ENCODE measurements at regions not wholly inside any gene's neighbourhood (a gene's known extent, or its start where the extent isn't known, plus 50 kb on each side); places are given as distances from the start of the nearest gene placed in this dataset.

DNA sequence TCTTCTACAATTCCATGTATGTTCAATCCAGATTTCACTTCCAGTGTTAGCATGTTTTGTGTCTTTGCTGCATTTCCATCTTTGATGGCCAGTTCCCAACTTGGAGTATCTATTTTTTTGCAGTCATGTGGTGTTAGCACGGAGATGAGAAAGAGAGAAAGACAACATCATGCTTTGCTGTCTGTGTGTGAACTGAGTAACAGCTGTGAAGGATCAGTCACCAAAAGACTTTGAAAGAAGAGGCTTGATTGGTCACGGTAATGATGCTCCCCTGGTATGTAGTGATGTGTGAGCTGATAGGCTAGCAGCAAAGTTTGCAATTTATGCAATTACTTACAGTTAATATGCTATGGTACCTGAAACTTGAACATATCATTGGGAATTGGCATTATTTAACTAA is 731.3 kb upstream of the NRSN1 start:
- no peak for DNase-seq

DNA sequence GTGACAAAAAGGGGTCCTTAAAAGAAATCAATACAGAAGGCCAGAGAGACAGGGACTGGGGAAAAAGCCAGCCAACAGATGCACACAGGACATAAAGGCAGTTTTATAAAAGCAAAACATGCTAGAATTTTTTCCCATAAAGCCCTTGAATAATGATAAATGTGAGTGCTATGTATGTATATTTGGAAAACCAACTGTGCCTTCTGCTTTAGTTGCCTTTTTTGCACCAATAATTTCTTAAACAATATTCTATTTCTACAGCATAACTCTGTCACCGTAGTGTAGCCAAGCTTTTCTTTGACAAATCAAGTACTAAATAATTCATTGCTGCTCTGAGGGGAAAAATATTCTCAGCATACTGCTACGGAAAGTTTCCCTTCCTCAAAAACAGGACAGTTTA is 730.6 kb upstream of the NRSN1 start:
- DNase-seq: no peak

DNA sequence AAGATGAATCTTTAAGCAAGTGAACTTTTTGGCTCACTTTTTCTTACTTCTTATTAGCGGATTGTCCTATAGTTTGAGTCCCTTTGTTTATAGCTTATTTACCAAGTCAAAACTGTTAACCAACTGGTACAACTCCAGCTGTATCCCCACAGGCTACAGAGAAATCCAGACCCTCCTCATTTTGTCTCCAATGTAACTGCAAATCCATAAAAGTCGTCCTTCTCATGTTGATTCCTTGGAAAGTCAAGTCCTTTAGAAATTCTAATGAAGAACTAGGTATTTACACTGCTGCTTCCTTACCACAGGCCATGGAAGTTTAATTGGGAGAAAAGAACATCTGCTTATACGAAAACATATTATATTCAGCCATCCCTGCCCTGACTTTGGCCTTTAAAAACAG is 729.1 kb upstream of the NRSN1 start:
- no peak for DNase-seq

- no peak for DNase-seq
These were observed 722.6 kb upstream of the NRSN1 start for GRCh38 chr6:23403460-23403859.

DNA sequence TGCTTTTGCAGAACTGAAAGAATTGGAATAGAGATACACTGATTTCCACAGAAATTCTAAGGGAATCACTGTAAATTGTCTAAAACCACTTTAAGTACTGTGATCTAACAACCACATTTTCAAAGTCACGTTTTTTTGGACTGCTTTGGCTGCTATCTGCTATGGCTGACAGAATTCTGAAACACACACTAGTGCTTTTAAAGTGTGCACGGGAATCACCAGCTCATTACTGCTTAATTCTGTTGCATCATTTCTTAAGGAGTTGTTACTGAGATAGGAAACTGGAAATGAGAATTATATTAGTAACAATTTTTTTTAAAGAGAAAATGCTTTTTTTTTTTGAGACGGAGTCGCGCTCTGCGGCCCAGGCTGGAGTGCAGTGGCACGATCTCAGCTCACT is 716.5 kb upstream of the NRSN1 start:
- DNase-seq: no peak

DNA sequence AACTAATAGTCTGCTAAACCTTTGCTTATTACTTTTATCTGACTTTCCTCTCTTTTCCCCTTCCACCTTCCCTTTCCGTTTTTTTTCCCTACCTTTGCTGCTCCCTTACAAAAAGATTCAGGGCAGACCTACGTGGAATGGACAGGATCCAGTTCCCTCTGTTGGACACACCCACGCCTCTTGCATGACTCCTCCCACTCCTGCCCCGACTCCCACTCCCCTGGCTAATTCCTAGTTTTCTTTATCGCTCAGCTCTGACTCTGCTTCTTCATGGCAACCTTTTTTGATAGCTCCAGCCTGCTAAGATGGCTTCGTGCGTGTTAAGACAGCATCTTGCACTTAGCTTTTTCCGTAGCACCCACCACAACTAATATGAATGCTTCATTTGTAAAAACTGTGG is 715.6 kb upstream of the NRSN1 start:
- DNase-seq: no peak

GRCh38 chr6:23412770-23413169 is 713.2 kb upstream of the NRSN1 start:
- no peak for DNase-seq

DNA sequence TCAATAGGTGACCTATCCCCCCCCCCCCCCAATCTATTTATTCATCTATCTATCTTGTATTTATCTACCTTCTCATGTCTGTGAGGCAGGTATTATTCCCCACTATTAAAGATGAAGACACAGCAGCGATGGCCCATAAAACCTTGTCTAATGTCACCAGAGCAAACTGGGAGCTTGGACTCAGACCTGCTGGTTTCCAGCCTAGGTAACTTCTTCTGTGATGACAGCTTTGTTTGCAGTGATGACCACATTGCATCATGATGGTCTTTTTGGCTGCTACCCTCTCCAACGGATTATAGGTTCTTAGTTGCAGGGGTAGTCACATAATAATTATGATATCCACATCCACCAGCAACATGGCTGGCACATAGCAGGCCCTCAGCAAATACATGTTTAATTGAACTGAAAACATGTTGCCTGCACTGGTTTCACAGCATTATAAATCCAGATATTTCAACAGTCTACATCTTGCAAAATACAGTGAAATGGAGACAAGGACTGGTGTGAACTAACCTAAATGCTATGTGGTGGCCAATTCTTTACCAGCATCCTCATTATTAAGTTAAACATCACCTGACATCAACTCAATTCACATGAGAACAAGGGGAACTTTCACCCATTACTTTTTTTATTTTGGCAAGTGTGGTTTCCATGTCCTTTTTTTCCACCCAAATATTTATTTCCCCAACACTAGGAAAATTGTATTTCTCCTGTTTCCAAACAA is 712.5 kb upstream of the NRSN1 start:
- no peak for DNase-seq

DNA sequence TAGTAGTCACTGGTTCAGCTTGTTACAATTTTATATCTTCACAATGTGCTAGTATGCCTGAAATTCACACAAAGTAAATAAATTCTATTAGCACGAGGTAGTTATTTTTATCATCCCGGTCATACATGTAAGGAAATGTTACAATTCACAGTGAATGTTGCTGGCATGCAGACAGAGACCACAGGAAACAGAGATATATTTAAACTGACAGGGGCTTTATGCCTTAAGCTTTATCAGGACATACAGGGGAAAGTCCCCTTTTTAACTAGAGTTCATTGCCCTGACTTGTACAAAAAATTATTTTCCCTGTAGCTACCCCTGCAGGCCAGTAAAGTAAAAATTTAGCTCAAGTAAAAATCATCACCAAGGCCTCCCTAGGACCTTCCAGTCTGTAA is 712.0 kb upstream of the NRSN1 start:
- DNase-seq: no peak

DNA sequence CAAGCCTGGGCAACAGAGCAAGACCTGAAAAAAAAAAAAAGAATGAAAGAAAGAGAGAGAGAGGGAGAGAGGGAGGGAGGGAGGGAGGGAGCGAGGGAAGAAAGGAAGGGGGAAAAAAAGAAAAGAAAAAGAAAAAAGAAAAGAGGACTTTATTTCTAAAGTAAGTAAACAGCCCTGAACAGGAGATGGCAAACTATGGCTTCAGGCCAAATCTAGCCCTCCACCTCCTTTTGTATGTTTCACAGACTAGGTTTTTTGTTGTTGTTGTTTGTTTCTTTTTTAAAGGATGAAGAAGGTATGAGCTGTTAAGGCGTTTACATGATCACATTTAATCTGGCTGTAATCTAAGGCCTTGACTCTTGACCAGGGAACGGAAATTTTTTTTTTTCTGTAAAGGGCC is 711.1 kb upstream of the NRSN1 start:
- DNase-seq: no peak

- no peak for DNase-seq
These were observed 710.1 kb upstream of the NRSN1 start for GRCh38 chr6:23415819-23416427.

DNA sequence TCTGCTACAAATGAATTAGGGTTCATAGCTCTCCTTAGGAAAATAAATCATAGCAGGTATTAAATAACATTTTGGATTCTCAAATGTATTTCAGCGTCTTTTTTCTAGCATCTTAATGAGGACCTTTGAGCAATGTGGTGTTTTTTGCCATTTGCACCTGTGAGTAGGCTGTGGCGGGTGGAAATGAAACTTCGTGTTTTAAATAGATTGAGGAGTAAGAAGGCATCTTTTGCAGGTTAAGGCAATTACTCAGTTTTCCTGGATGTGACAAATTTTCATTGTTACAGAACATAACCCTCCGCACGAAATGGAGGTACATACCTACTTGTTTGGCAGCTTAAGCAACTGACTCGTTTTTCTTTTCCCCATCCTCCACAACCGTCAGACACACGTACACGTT is 708.9 kb upstream of the NRSN1 start:
- DNase-seq: no peak

DNA sequence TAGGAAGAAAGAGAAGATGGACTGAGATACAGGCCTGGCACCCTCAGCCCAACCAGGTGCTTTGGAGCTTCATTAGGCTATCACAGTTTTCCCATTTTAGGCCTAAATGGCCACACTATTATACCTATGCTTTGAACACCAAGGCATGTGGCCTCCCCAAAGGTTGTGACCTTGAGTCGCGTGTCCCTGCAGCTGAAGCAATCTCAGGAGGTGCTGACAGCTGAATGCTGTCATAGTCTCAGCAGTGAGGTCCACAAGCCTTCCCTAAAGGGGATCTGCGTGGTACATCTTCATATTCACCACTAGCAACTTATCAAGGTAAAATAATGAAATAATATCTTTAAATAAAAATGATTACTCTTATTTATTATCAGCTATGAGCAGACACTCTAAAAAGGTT is 707.9 kb upstream of the NRSN1 start:
- DNase-seq: no peak

- DNase-seq: no peak
These were observed 707.0 kb upstream of the NRSN1 start for GRCh38 chr6:23419046-23419445.

DNA sequence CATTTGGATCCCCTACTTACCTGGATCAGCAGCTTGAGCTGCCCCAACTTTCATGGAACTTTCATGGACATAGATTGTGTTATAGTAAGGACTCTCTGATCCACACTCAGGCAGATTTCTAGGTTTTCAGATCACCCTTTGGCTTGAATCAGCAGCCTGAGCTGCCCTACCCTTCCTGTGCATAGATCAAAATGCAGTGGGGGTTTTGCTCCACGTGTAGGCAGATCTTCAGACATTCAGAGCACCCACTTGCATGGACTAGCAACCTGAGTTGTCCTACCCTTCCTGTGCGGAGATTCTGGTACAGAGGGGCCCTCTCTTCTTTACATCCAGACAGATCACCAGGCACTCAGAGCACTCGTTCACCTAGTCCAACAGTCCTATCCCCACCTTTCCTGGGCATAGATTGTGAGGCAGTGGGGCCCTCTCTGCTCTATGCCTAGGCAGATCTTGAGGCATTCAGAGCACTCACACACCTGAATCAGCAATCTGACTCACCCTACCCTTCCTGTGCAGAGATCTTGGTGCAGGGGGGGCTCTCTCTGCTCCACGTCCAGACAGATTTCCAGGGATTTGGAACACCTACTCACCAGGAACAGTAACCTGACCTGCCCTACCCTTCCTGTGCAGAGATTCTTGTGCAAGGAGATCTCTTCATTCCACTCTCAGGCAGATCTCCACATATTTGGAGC is 705.2 kb upstream of the NRSN1 start:
- no peak for DNase-seq

DNA sequence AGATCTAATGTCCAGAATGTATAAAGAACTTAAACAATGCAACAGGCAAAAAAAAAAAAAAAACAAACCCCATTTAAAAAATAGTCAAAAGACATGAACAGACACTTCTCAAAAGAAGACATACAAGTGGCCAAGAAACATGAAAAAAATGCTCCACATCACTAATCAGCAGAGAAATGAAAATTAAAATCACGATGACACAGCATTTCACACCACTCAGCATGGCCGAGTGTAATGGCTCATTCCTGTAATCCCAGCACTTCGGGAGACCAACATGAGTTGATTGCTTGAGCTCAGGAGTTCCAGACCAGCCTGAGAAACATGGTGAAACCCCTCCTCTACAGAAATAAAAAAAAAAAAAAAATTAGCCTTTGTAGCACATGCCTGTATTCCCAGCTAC is 701.4 kb upstream of the NRSN1 start:
- DNase-seq: no peak

DNA sequence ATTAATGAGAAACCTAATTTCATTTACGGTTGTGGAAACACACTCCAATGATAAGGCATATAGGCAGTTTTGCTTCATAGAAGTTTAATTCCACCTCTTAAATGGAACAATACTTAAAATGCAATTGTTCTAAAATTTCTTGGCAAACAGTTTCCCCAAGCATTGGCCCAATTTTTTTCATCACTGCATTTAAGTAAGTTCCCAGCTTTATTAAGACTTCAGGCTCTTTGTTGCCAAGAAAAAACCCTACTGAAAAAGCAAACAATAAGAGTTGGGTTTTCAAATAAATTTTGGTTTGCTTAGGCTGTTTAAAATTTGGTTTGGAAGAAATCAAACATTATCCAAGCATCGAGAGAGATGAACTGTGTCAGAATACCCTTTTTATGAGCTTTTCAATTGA is 690.9 kb upstream of the NRSN1 start:
- no peak for DNase-seq

DNA sequence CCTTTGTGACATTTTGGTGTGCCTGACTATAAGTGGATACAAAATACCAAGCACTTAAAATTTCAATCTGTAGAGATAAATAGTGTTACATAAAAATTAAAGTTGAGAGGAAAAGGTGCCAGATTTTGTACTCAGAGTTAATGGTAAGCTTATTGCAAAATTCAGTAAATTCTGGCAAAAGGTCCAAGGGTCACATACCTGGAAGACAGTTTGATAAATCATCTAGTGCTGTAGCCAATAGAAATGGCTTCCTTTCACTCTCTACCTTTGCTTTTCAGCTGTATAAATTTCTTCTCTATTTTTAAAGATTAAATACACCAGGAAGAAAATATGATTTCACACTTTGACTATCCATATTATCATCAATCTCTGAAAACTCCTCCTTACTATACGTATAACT is 690.2 kb upstream of the NRSN1 start:
- DNase-seq: no peak

DNA sequence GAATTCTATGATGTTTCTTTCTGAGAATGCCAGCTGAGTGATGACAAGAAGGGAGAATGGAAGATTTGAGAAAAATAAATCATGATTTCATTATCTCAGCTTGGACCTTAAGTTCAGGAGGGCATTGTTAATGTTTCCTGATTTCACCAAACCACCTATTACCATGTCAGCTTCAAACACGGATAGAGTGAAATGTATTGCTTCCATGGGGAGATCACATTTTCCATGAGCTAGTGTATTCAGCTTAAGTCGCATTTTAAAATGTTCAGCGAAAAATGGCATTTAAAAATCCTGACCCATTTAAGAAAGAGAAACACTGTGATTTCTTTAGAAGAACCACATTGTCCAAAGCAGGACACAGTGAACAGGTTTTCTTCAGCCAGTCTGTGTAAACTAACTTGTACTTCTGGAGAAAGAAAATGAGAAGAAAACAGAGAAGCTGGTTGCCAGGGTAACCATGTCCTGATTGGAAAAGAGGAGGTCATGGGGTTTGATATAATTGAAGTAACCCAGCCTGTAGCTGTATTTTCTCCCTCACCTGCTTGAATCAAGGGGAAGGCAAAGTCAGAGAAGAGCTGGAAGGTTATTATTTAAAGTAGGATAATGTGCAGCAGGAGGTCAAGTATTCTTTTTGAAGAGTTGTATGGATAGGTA is 684.1 kb upstream of the NRSN1 start:
- DNase-seq: no peak

DNA sequence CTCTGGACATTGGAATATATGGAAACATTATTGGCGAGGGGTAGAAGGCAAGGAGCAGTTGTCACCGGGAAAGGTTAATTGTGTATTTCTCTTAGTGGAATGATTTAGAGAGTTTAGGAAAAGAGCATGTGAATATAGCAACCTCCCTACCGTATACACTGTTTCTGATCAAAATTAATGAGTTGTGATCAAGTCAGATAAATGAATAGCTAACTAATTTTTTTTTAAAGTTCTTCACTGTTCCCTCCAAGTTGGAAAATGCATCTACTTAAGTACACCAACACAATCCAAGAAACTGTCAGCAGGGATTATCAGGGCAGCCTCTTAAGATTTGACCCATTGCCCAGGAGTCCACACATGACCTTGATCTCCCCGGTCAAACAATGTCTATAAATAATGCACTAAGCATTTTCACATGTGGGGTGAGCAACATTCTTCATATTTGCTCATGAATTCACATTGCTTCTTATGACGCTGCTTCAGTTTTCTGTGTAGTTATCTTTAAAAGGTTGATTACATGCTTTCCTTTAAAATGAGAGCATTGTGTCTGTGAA is 680.8 kb upstream of the NRSN1 start:
- no peak for DNase-seq

- DNase-seq: no peak
These were observed 679.5 kb upstream of the NRSN1 start for GRCh38 chr6:23446469-23446967.

- DNase-seq: no peak
These were observed 678.3 kb upstream of the NRSN1 start for GRCh38 chr6:23447731-23448130.

DNA sequence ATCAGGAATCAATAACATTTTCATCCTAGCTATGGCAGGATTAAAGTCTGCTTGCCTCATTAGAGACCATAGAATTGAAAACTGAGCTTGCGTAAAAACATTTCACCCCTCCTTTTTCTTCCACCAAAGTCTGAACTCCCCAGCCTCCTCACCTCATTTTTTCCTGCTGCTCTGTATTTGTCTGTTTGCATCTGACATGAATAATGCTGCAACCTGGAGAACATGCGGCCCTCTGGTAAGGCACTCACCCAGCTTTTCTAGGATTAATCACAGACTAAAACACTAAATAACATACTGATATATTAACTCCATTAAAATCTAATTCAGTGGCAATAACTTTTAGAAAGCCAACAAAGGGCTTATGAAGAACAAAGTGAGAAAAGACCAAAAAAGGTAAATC is 677.7 kb upstream of the NRSN1 start:
- DNase-seq: no peak

Measured in activated CD4-positive, alpha-beta T cell treated with anti-CD3 and anti-CD28 coated beads, Interleukin-2, amount 50 U/mL, for 1 hour (primary cell).